ENCODE measurements at regions not wholly inside any gene's neighbourhood (a gene's known extent, or its start where the extent isn't known, plus 50 kb on each side); places are given as distances from the start of the nearest gene placed in this dataset.
A peak's percentile ranks its signal among the peaks of the same experiment; 100 is the strongest.

DNA sequence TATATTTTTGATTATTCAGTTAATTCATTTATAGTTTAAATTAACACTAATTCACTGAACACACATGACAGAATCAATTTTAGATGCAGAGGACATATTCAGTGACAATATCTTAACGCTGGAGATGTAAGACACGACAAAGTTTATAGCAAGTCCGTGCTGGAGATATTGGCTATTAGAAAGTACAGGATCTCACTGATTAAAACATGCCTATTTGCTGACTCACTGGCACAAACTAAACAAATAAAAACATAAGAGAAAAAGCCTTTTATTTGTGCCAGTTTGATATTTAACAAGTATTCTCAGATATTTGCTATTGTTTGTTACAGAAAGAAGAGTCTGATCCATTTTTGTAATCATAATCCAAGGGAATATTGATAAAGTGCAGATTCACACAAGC lies 1122.9 kb upstream of the B3GALT2 start:
- H3K27ac ChIP-seq (ENCODE audit: low read depth, low read length, poor library complexity, severe bottlenecking), result no peak overlapping the region
- intact Hi-C loops (cut with micrococcal nuclease; ENCODE audit: unreplicated experiment), result no loop called here
- H3K4me2 ChIP-seq (ENCODE audit: low read length), result no peak overlapping the region
- POLR2A ChIA-PET, result no interaction called here
- H3K9me2 ChIP-seq (ENCODE audit: insufficient read depth, low read length), result no peaks in the 10 kb centered on the region
- TF ChIP-seq, protein P1, sequence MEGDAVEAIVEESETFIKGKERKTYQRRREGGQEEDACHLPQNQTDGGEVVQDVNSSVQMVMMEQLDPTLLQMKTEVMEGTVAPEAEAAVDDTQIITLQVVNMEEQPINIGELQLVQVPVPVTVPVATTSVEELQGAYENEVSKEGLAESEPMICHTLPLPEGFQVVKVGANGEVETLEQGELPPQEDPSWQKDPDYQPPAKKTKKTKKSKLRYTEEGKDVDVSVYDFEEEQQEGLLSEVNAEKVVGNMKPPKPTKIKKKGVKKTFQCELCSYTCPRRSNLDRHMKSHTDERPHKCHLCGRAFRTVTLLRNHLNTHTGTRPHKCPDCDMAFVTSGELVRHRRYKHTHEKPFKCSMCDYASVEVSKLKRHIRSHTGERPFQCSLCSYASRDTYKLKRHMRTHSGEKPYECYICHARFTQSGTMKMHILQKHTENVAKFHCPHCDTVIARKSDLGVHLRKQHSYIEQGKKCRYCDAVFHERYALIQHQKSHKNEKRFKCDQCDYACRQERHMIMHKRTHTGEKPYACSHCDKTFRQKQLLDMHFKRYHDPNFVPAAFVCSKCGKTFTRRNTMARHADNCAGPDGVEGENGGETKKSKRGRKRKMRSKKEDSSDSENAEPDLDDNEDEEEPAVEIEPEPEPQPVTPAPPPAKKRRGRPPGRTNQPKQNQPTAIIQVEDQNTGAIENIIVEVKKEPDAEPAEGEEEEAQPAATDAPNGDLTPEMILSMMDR (conservative IDR thresholded peaks at IDR 0.05; ENCODE audit: low read length), result no peak
- TF ChIP-seq EZH2phosphoT487 (IDR thresholded peaks at IDR 0.05; ENCODE audit: borderline replicate concordance, low read depth, low read length), result no peak
- no peaks in the 10 kb centered on the region for H3K36me3 ChIP-seq (ENCODE audit: insufficient read depth, low read length)
- H2AFZ ChIP-seq (ENCODE audit: low read length), result no peak overlapping the region
- DNase-seq (ENCODE audit: low spot score), result no peak
- H3K4me3 ChIP-seq (ENCODE audit: low read depth, low read length, poor library complexity, severe bottlenecking), result no peak overlapping the region
- no peaks in the 10 kb centered on the region for H3K9me3 ChIP-seq (ENCODE audit: low read length)
- CTCF ChIA-PET (ENCODE audit: unreplicated experiment), result no interaction called here
- H3K4me1 ChIP-seq (ENCODE audit: insufficient read depth, low read length, poor library complexity, severe bottlenecking), result no peaks in the 10 kb centered on the region
- BruUV-seq (replicated peaks), result no TSS peak
- no peaks in the 10 kb centered on the region for H3K79me2 ChIP-seq (ENCODE audit: insufficient read depth, low read depth, low read length)
- H4K20me1 ChIP-seq (ENCODE audit: insufficient read depth, low read length), result no peaks in the 10 kb centered on the region

DNA sequence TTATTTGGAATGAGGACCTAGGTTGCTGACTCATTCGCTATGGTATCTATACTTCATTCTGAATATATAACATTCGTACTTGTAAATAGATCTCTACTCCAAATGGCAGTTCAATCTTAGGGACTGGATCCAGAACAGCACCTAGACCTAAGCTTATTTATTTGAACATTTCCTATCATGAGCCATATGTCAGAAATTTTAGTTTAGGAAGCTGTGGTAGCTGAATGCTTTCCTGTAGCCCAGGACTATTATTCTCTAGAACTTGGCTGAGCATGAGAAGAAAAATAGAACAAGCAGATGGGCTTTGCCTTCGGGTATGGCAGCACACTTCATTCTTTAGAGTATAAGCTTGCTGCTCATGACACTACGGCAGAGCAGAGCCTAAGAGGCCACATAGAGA lies 1114.4 kb upstream of the B3GALT2 start:
- no TSS peak for BruUV-seq (replicated peaks)
- CTCF ChIA-PET (ENCODE audit: unreplicated experiment), result no interaction called here

DNA sequence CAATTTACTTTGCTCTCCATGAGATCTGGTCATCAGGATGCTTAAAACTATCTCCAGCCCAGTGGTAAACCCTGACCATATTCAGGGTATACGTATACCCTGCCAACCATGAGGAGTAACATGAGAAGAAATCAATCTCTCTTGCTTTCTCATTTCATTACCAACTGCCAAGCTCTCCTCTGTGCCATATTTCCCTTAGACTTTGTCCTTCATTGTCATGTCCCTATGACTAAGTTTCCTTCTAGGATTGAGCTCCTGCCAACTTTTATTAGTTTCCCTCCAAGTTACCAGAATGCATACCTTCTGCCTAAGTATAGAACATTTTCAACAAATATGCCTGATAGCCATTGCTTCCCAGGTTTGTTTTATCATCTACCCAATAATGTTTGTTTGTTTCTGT lies 1113.9 kb upstream of the B3GALT2 start:
- Histone ChIP-seq H3K4me3 (ENCODE audit: low read depth, low read length, poor library complexity, severe bottlenecking) (no peak overlapping the region), H3K9me2 (ENCODE audit: insufficient read depth, low read length) (no peaks in the 10 kb centered on the region), H2AFZ (ENCODE audit: low read length) (no peak overlapping the region), H3K79me2 (ENCODE audit: insufficient read depth, low read depth, low read length) (no peaks in the 10 kb centered on the region), H4K20me1 (ENCODE audit: insufficient read depth, low read length) (no peaks in the 10 kb centered on the region), H3K4me2 (ENCODE audit: low read length) (no peak overlapping the region), H3K9me3 (ENCODE audit: low read length) (no peaks in the 10 kb centered on the region), H3K27ac (ENCODE audit: low read depth, low read length, poor library complexity, severe bottlenecking) (no peak overlapping the region), H3K36me3 (ENCODE audit: insufficient read depth, low read length) (no peaks in the 10 kb centered on the region), H3K4me1 (ENCODE audit: insufficient read depth, low read length, poor library complexity, severe bottlenecking) (peaks cover 3% of the 10 kb centered on the region)
- intact Hi-C loops (cut with micrococcal nuclease; ENCODE audit: unreplicated experiment), result no loop called here
- no peak for DNase-seq (ENCODE audit: low spot score)
- ChIA-PET CTCF (ENCODE audit: unreplicated experiment) (no interaction called here), POLR2A (interaction anchor here (0.8 to 1.0 kb wide), 2 partner anchors 43 to 184 kb away, joined by 3 read pairs; no protein-coding TSS in a partner anchor)
- no TSS peak for BruUV-seq (replicated peaks)
- no peak for TF ChIP-seq EZH2phosphoT487 (IDR thresholded peaks at IDR 0.05; ENCODE audit: borderline replicate concordance, low read depth, low read length)
- TF ChIP-seq, protein P1 (conservative IDR thresholded peaks at IDR 0.05; ENCODE audit: low read length), result no peak

More for the DNA sequence above, 1114.4 kb upstream of the B3GALT2 start:
- H3K4me1 ChIP-seq (ENCODE audit: insufficient read depth, low read length, poor library complexity, severe bottlenecking), result no peaks in the 10 kb centered on the region
- no peaks in the 10 kb centered on the region for H3K36me3 ChIP-seq (ENCODE audit: insufficient read depth, low read length)
- POLR2A ChIA-PET, result interaction anchor here (0.8 to 1.0 kb wide), 2 partner anchors 43 to 185 kb away, joined by 3 read pairs; no protein-coding TSS in a partner anchor
- TF ChIP-seq EZH2phosphoT487 (IDR thresholded peaks at IDR 0.05; ENCODE audit: borderline replicate concordance, low read depth, low read length), result no peak
- TF ChIP-seq, protein P1 (conservative IDR thresholded peaks at IDR 0.05; ENCODE audit: low read length), result no peak
- no peak overlapping the region for H3K27ac ChIP-seq (ENCODE audit: low read depth, low read length, poor library complexity, severe bottlenecking)
- DNase-seq (ENCODE audit: low spot score), result no peak
- H2AFZ ChIP-seq (ENCODE audit: low read length), result peak overlapping the region; percentile 32; the same call in 1 of the 2 replicates
- H3K9me2 ChIP-seq (ENCODE audit: insufficient read depth, low read length), result no peaks in the 10 kb centered on the region
- H3K9me3 ChIP-seq (ENCODE audit: low read length), result no peaks in the 10 kb centered on the region
- no peak overlapping the region for H3K4me3 ChIP-seq (ENCODE audit: low read depth, low read length, poor library complexity, severe bottlenecking)
- intact Hi-C loops (cut with micrococcal nuclease; ENCODE audit: unreplicated experiment), result no loop called here
- H4K20me1 ChIP-seq (ENCODE audit: insufficient read depth, low read length), result no peaks in the 10 kb centered on the region
- no peaks in the 10 kb centered on the region for H3K79me2 ChIP-seq (ENCODE audit: insufficient read depth, low read depth, low read length)
- no peak overlapping the region for H3K4me2 ChIP-seq (ENCODE audit: low read length)
